H7 (cell line): ENCODE measurements at regions not wholly inside any gene's neighbourhood (a gene's known extent, or its start where the extent isn't known, plus 50 kb on each side); places are given as distances from the start of the nearest gene placed in this dataset.

ENCODE experiments used
- DNase-seq: peaks from one replicate; pipeline ENCODE4 v3.0.0; 2012
- H3K27me3 ChIP-seq: 2 replicates; pipeline ENCODE4 v1.6.0; 2011; ENCODE audit warnings: mild to moderate bottlenecking, low read length; ENCODE audit not compliant: control insufficient read depth, insufficient read depth
- H3K36me3 ChIP-seq: replicated peaks from 2 replicates; pipeline ENCODE4 v1.5.1; 2011; ENCODE audit warnings: low read length; ENCODE audit not compliant: control insufficient read depth, insufficient read depth
- H3K4me3 ChIP-seq: 2 replicates; pipeline ENCODE4 v1.5.1; 2011; ENCODE audit warnings: low read depth, mild to moderate bottlenecking, control low read depth, low read length, moderate library complexity; ENCODE audit not compliant: insufficient read depth

DNA sequence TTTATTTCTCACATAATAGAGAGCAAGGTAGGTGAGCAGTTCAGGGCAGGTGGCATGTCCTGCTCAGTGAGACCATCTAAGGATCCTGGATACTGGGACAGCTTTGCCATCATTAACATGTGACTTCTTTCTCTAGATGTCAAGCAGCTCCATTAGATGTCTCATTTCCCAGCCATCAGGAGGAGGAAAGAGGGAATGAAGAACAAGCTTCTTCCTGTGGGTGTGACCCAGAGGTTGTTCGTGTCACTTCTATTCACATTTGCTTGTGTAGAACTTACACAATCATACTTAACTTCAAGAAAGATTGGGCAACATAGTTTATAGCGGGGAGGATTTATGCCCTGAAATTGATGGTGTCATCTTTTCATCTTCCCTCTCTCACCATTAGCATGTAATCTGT lies 169.2 kb upstream of the B3GALT2 start:
- Histone ChIP-seq H3K4me3 (no peak overlapping the region), H3K27me3 (no peaks in the 10 kb centered on the region), H3K36me3 (no peaks in the 10 kb centered on the region)
- DNase-seq: no peak

DNA sequence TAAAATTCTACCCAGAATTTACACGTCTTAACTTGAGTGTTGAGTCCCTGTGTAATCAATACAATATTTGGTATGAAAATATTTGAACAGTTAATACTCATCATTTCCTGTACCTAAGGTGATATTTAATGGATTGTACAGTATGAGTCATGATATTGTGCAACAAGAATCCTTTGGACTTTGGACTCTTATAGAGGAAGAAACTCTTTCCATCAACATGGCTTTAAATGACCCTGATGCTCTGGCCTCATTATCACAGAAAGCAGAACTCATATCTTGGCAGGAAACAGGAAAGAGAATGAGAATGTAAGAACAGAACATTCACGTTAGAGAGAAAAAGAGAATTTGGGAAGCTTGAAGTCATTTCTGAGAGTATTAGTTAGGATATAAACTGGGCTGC lies 168.8 kb upstream of the B3GALT2 start:
- H3K4me3 ChIP-seq: no peak overlapping the region
- H3K27me3 ChIP-seq: no peaks in the 10 kb centered on the region
- DNase-seq: no peak
- H3K36me3 ChIP-seq: no peaks in the 10 kb centered on the region

DNA sequence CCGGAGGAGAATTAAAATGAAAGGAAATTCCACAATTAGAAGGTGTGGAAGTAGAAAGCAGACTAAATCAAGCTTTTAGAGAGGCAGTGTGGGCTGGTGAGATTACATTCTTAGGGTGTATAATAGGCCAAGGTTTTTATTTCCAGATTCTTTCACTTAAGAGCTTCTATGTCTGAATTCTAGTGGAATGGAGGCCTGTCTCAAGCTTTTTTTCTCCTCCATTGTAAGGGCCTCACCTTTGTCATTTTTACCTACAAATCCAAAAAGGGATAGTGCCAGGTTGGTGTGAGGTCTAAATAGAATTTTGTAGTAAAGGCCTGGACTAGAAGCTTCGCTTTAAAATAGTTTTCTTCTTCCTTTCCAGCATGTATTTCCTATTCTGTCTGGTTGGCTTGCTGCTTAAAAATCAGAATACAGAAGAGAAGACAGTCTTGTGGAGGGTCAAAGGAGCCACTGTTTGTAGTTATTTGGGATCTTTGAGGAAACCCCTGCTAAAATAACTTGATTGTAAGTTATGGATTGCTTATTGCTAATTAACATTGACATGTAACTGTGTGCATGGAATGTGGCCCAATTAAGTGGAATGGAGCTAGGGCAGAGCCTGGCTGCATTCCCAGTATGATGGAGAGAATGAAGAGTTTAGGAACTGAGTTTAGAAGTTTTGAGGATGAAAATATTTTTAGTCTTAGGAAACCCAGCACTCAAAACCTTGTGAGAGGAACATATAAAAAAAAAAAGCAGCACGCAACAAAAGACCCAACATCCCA lies 162.5 kb upstream of the B3GALT2 start:
- no peak for DNase-seq
- Histone ChIP-seq H3K4me3 (no peak overlapping the region), H3K36me3 (no peaks in the 10 kb centered on the region), H3K27me3 (no peaks in the 10 kb centered on the region)

DNA sequence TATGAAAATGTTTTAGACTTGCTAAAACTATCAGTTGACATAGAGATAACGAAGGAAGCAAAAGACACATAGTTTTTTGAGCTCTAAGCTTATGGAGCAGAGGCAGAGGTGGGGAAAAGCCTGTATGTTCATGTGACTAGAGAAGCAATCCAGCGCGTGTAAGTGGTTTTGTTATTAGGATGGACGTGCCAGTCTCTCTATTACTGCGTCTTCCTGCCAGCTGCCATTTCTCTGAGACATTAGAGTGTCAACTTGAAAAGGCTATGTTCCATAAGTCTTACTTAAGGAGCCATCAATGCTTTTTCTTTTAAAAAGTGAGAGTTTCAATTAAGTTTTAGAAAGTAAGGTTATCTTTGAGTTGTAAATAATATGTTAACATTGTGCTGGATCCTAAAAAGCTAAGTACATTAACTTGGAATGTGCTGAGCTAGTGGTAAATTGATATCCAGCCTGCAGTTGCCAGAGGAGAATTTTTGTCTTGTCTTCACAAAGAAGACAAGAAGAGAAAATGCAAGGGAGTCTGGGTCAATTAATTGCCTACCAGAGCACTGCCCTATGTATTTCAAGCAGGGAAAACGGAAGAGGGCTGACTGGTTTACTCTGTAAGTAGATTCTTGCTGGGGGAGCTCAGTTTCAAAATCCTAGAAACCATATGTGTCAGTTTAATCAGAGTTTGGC lies 161.8 kb upstream of the B3GALT2 start:
- no peak for DNase-seq
- H3K27me3 ChIP-seq: no peaks in the 10 kb centered on the region

DNA sequence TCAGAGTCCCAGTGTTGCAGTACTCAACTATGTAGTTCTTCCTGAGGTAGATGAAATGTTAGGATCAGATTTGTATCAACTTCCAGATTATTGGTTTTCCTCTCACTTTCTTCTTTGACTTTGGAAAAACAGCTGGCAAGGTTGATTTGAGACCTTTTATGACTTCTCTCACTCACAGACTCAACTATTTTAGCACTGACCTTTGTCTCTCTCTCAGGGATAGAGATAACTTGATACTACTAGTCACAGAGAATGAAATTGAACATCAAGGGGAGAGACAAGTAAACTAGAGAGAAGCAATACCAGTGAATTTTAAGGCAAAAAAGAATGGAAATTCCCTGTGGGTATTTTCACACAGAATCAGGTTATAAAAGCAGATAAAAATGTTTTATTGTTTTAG lies 159.7 kb upstream of the B3GALT2 start:
- no peak for DNase-seq
- no peaks in the 10 kb centered on the region for H3K27me3 ChIP-seq
- H3K36me3 ChIP-seq: no peaks in the 10 kb centered on the region
- no peak overlapping the region for H3K4me3 ChIP-seq

More for the DNA sequence above, 161.8 kb upstream of the B3GALT2 start:
- no peak overlapping the region for H3K4me3 ChIP-seq
- no peaks in the 10 kb centered on the region for H3K36me3 ChIP-seq

DNA sequence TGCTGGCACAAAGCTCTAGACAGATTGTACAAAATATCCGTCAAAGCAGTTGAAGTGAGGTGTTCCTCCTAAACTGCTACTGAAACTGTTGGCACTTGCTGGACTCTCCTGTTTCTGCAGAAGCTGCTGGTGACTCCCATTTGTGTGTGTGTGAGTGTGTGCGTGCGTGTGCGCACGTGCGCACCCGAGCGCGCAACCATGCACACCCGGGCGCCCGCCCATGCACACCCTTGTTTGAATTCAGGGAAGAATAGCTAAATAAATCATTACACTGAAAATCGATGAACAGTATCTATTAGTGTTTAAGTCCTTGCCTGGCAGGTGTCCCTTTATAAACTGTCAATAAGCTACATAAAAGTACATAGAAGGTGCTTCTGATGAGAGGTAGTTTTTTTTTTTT lies 156.4 kb upstream of the B3GALT2 start:
- Histone ChIP-seq H3K36me3 (no peaks in the 10 kb centered on the region), H3K4me3 (no peak overlapping the region), H3K27me3 (no peaks in the 10 kb centered on the region)
- no peak for DNase-seq

DNA sequence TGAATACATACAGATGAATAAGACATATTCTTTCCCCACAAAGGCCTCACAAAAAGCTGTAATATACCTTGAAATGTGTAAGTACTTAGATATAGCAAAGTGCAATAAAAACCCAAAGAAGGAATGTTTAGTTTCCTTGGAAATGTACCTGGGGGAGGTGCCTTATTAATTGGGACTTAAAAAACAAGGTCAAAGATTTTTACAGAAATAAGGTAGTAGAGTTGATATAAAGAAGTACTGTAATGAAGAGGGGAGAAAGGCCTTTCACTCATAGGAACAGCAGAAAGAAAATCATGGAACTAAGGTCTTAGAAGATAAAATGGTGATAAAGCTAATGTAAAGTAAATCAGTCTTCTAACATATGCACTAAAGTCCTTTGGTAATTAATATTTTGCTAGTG lies 153.9 kb upstream of the B3GALT2 start:
- no peak for DNase-seq
- Histone ChIP-seq H3K36me3 (no peaks in the 10 kb centered on the region), H3K4me3 (no peak overlapping the region), H3K27me3 (no peaks in the 10 kb centered on the region)

DNA sequence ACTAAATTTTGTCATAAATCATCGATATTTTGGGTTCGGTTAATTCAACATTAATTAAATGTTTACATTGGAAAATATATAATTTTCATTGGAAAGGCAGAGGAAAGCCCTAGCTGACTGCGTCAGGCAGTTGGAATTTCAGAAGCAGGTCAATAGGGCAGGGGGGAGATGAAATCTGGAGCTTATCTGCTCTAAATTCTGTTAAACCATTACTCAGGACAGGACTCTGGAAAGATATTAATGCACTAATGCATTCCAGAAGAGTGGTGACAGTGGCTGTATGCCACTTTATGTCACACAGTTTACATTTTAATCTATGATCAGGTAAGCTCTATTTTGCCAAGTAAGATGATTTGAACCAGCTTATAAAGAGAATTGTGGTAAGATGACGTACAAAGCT lies 153.0 kb upstream of the B3GALT2 start:
- H3K27me3 ChIP-seq: no peaks in the 10 kb centered on the region
- DNase-seq: no peak
- H3K36me3 ChIP-seq: no peaks in the 10 kb centered on the region
- no peak overlapping the region for H3K4me3 ChIP-seq

DNA sequence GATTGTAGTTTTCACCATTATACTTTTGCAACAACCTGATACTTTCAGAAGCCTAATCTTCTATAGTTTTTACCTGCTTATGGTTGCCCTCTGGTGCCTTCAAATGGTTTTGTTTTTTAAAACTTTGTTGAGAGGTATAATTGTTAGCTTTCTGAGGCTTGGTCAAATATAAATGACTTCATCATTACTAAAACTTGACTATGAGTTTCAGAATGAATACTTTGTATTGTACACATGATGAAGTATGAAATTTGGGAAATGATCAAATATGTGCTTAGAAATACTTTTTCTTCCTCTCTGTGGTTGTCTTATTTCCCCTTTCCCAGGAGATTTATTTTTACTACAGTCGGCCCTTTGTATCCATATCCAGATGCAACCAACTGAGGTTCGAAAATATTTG lies 151.8 kb upstream of the B3GALT2 start:
- no peaks in the 10 kb centered on the region for H3K36me3 ChIP-seq
- no peak overlapping the region for H3K4me3 ChIP-seq
- H3K27me3 ChIP-seq: no peaks in the 10 kb centered on the region
- DNase-seq: no peak

DNA sequence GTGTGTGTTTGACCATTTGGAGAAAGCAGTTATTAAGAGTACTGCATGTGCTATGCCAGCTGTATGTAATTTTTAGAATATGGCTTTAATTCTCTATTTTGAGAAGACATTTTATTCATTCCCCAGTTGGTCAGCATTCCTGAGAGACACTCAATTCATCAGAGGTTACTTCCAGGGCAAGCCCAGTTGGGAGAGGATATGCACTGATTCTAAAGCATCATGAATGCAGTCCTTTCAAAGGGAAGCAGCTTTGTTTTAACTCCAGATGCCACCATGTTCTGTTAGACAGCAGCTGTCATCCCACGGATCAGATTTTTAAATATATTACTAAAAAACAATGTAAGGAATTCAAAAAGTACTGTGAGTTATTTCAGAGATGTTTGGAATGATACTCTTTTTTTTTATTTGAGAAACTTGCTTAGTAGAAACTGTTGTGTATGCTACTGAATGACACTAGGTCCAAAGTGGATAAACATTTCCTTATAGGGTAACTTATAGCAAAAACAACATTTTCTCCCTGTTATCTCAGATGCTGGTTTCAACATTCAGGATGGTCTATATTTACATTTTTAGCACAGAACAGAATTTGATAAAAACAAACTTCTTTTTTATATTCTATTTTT lies 149.5 kb upstream of the B3GALT2 start:
- DNase-seq: no peak
- no peaks in the 10 kb centered on the region for H3K36me3 ChIP-seq
- no peak overlapping the region for H3K4me3 ChIP-seq
- H3K27me3 ChIP-seq: no peaks in the 10 kb centered on the region

DNA sequence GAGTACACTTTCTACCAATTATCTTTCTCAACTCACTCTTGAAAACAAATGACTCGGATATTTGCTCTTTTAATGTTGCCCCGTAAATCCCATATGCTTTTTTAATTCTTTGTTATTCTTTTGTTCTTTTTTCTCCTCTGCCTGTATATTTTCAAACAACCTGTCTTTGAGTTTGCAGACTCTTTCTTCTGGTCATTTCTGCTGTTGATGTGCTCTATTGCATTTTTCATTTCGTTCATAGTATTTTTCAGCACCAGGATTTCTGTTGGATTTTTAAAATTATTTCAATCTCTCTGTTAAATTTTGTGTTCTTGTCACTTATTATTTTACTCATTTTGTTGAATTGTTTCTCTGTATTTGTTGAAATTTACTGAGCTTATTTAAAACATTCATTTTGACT lies 146.8 kb upstream of the B3GALT2 start:
- no peak for DNase-seq
- Histone ChIP-seq H3K4me3 (no peak overlapping the region), H3K36me3 (no peaks in the 10 kb centered on the region), H3K27me3 (no peaks in the 10 kb centered on the region)

DNA sequence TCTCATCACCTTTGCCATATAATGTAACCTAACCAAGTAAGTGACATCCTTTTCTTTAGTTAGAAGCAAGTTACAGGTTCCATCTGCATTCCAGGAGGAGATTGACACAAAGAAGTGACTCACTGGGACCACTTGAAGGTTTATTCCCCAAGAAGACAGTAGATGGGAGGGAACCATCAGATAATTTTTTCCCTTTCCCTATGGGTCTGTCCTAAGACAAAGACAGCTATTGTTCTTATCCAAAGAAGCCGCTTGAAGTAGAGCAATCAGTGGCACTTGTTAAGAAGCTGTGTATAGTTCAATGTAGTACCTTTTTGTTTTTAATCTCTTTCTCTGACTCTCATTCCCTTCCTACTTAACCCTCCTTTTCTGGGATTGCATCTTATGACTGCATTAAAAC lies 139.9 kb upstream of the B3GALT2 start:
- no peak for DNase-seq
- Histone ChIP-seq H3K4me3 (no peak overlapping the region), H3K27me3 (no peaks in the 10 kb centered on the region), H3K36me3 (no peaks in the 10 kb centered on the region)

DNA sequence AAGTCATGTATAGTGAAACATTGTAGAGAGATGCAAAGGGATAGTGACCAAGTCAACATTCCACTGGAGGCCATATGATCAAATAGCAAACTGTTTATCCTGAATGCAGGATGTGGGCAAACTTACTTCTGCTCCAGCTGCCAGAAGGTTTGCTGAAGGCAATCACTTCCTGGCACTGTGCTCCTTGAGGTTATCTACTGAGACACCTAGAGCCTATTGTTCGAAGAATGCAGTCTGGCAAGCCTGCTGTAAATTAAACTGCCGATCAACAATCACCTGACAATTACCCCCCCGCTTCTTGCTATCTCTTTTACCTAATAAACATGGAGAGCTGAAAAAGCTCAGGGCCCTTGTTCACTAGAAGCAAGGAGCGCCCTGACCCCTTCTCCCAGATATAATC lies 139.4 kb upstream of the B3GALT2 start:
- DNase-seq: no peak
- Histone ChIP-seq H3K4me3 (no peak overlapping the region), H3K27me3 (no peaks in the 10 kb centered on the region), H3K36me3 (no peaks in the 10 kb centered on the region)

DNA sequence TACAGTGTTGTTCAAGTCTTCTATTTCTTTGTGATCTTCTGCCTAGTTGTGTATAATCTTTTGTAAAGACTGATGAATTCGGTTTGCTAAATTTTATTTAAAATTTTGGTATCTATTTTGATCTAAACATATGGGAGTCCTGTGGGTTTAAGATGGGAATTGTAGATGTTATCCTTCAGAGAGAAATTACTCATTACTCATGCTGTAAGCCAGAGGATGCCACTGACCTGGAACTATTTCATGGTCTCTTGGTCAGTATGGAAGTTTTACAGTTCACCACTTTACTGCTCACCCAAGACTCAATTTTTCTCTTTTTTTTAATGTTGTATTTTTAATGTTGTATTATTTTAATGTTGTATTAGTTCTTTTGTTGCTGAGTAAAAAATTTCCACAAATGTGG lies 138.6 kb upstream of the B3GALT2 start:
- H3K36me3 ChIP-seq: no peaks in the 10 kb centered on the region
- no peak overlapping the region for H3K4me3 ChIP-seq
- no peaks in the 10 kb centered on the region for H3K27me3 ChIP-seq
- DNase-seq: no peak

DNA sequence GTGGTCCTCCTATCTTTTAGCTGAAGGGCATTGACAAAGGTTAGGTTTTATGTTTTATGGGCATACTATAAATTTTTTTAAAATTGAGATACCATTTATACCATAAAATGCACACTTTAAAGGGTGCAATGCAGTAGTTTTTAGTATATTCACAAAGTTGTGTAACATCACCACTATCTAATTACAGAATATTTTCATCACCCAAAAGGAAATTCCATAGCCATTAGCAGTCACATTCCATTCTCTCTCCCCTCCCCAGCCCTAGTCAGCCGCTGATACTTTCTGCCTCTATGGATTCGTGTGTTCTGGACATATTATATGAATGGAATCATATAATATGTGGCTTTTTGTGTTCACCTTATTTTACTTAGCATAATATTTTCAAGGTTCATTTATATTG lies 135.8 kb upstream of the B3GALT2 start:
- H3K4me3 ChIP-seq: no peak overlapping the region
- no peak for DNase-seq

More for the DNA sequence above, 135.8 kb upstream of the B3GALT2 start:
- Histone ChIP-seq H3K27me3 (no peaks in the 10 kb centered on the region), H3K36me3 (no peaks in the 10 kb centered on the region)
